ENCODE measurements at regions not wholly inside any gene's neighbourhood (a gene's known extent, or its start where the extent isn't known, plus 50 kb on each side); places are given as distances from the start of the nearest gene placed in this dataset.
A peak's percentile ranks its signal among the peaks of the same experiment; 100 is the strongest.

- DNase-seq, result no peak
These were observed 154.9 kb upstream of the KL start for GRCh38 chr13:32861304-32861703.

- DNase-seq, result no peak
These were observed 152.6 kb upstream of the KL start for GRCh38 chr13:32863596-32863995.

GRCh38 chr13:32866921-32867320, 149.3 kb upstream of the KL start:
- no peak for DNase-seq

GRCh38 chr13:32877491-32877890, 138.7 kb upstream of the KL start:
- DNase-seq, result no peak

GRCh38 chr13:32878163-32878562, 138.1 kb upstream of the KL start:
- no peak for DNase-seq

- DNase-seq, result no peak
These were observed 135.6 kb upstream of the KL start for GRCh38 chr13:32880636-32881035.

GRCh38 chr13:32881074-32881776, 135.0 kb upstream of the KL start:
- no peak for DNase-seq

- DNase-seq, result no peak
These were observed 134.5 kb upstream of the KL start for GRCh38 chr13:32881777-32882145.

- DNase-seq, result no peak
These were observed 133.5 kb upstream of the KL start for GRCh38 chr13:32882691-32883090.

- peak; percentile 23 for DNase-seq
These were observed 132.7 kb upstream of the KL start for GRCh38 chr13:32883474-32883873.

- no peak for DNase-seq
These were observed 128.6 kb upstream of the KL start for GRCh38 chr13:32887617-32888016.

GRCh38 chr13:32889986-32890565, 126.1 kb upstream of the KL start:
- DNase-seq, result no peak

- DNase-seq, result no peak
These were observed 123.0 kb upstream of the KL start for GRCh38 chr13:32893176-32893575.

- DNase-seq, result no peak
These were observed 121.6 kb upstream of the KL start for GRCh38 chr13:32894589-32895001.

- DNase-seq, result no peak
These were observed 120.9 kb upstream of the KL start for GRCh38 chr13:32895296-32895695.

GRCh38 chr13:32897296-32897695, 118.9 kb upstream of the KL start:
- no peak for DNase-seq

GRCh38 chr13:32902029-32902780, 114.0 kb upstream of the KL start:
- no peak for DNase-seq

GRCh38 chr13:32902874-32903273, 113.3 kb upstream of the KL start:
- DNase-seq, result peak; percentile 23

- no peak for DNase-seq
These were observed 112.5 kb upstream of the KL start for GRCh38 chr13:32903720-32904119.

- DNase-seq, result no peak
These were observed 112.0 kb upstream of the KL start for GRCh38 chr13:32904266-32904665.

- peak; percentile 7 for DNase-seq
These were observed 111.0 kb upstream of the KL start for GRCh38 chr13:32905063-32905863.

GRCh38 chr13:32905864-32906180, 110.4 kb upstream of the KL start:
- DNase-seq, result peak; percentile 47

- DNase-seq, result no peak
These were observed 109.0 kb upstream of the KL start for GRCh38 chr13:32907211-32907610.
